ENCODE measurements at regions not wholly inside any gene's neighbourhood (a gene's known extent, or its start where the extent isn't known, plus 50 kb on each side); places are given as distances from the start of the nearest gene placed in this dataset.

DNA sequence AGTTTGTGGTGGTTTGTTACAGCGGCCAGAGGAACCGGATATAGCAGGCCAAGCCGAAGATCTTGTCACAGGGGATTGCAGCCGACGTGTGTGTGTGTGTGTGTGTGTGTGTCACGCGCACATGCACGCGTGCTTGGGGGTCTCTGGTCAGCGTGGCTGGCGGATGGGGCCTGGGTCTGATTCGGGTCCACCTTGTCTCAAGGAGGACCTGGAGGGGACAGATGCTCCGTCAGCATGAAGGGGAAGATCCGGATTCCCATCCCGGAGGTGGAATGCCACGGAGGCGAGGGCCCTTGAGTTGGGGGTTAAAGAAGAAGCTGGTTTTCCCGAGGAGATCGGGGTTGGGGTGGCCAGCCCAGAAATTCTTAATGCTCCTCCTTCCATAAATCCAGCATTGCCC is 1237.8 kb downstream of the BRD1 start:
- Histone ChIP-seq H2AFZ (ENCODE audit: low read length) (no peak overlapping the region), H3F3A (ENCODE audit: insufficient read depth, low read length) (no peaks in the 10 kb centered on the region), H3K79me2 (ENCODE audit: low read length) (peaks cover 30% of the 10 kb centered on the region), H3K9me2 (replicated peaks; ENCODE audit: insufficient read depth, low read length) (no peaks in the 10 kb centered on the region), H3K9me3 (replicated peaks; ENCODE audit: insufficient read depth, low read length) (no peaks in the 10 kb centered on the region), H3K27me3 (replicated peaks; ENCODE audit: insufficient read depth, low read length) (no peaks in the 10 kb centered on the region), H3K9ac (ENCODE audit: low read length) (no peak overlapping the region), H3K4me2 (ENCODE audit: low read depth, low read length) (no peak overlapping the region), H4K20me1 (ENCODE audit: insufficient read depth, low read length) (no peaks in the 10 kb centered on the region), H3K4me3 (ENCODE audit: low read length) (no peak overlapping the region), H3K36me3 (replicated peaks; ENCODE audit: insufficient read depth, low read length) (no peaks in the 10 kb centered on the region), H3K27ac (ENCODE audit: low read length) (no peak overlapping the region), H3K4me1 (ENCODE audit: low read length) (no peaks in the 10 kb centered on the region)
- DNase-seq = no peak
- TF ChIP-seq EZH2 (optimal IDR thresholded peaks at IDR 0.05; ENCODE audit: low read depth, low read length) = no peak
- no peak for TF ChIP-seq EZH2phosphoT487 (IDR thresholded peaks at IDR 0.05; ENCODE audit: low read length)
- TF ChIP-seq, protein P1, sequence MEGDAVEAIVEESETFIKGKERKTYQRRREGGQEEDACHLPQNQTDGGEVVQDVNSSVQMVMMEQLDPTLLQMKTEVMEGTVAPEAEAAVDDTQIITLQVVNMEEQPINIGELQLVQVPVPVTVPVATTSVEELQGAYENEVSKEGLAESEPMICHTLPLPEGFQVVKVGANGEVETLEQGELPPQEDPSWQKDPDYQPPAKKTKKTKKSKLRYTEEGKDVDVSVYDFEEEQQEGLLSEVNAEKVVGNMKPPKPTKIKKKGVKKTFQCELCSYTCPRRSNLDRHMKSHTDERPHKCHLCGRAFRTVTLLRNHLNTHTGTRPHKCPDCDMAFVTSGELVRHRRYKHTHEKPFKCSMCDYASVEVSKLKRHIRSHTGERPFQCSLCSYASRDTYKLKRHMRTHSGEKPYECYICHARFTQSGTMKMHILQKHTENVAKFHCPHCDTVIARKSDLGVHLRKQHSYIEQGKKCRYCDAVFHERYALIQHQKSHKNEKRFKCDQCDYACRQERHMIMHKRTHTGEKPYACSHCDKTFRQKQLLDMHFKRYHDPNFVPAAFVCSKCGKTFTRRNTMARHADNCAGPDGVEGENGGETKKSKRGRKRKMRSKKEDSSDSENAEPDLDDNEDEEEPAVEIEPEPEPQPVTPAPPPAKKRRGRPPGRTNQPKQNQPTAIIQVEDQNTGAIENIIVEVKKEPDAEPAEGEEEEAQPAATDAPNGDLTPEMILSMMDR (IDR thresholded peaks at IDR 0.05; ENCODE audit: low read length) = no peak

- Histone ChIP-seq H4K20me1 (ENCODE audit: insufficient read depth, low read length) (no peaks in the 10 kb centered on the region), H3K4me1 (ENCODE audit: low read length) (no peaks in the 10 kb centered on the region), H3K4me2 (ENCODE audit: low read depth, low read length) (no peak overlapping the region), H3K27ac (ENCODE audit: low read length) (no peak overlapping the region), H3K9ac (ENCODE audit: low read length) (no peak overlapping the region), H3K79me2 (ENCODE audit: low read length) (peaks cover 35% of the 10 kb centered on the region), H3K36me3 (replicated peaks; ENCODE audit: insufficient read depth, low read length) (no peaks in the 10 kb centered on the region), H2AFZ (ENCODE audit: low read length) (no peak overlapping the region), H3K9me2 (replicated peaks; ENCODE audit: insufficient read depth, low read length) (no peaks in the 10 kb centered on the region), H3K27me3 (replicated peaks; ENCODE audit: insufficient read depth, low read length) (no peaks in the 10 kb centered on the region), H3F3A (ENCODE audit: insufficient read depth, low read length) (no peaks in the 10 kb centered on the region), H3K4me3 (ENCODE audit: low read length) (no peak overlapping the region), H3K9me3 (replicated peaks; ENCODE audit: insufficient read depth, low read length) (no peaks in the 10 kb centered on the region)
- DNase-seq = no peak
- TF ChIP-seq EZH2phosphoT487 (IDR thresholded peaks at IDR 0.05; ENCODE audit: low read length) (no peak), EZH2 (optimal IDR thresholded peaks at IDR 0.05; ENCODE audit: low read depth, low read length) (no peak)
- TF ChIP-seq, protein P1 (IDR thresholded peaks at IDR 0.05; ENCODE audit: low read length) = no peak
These were observed 1238.7 kb downstream of the BRD1 start for GRCh38 chr22:48588878-48589450.

- H3K36me3 ChIP-seq (replicated peaks; ENCODE audit: insufficient read depth, low read length) = no peaks in the 10 kb centered on the region
- no peak overlapping the region for H3K4me2 ChIP-seq (ENCODE audit: low read depth, low read length)
- no peaks in the 10 kb centered on the region for H3K4me1 ChIP-seq (ENCODE audit: low read length)
- no peaks in the 10 kb centered on the region for H4K20me1 ChIP-seq (ENCODE audit: insufficient read depth, low read length)
- H3K27ac ChIP-seq (ENCODE audit: low read length) = no peak overlapping the region
- DNase-seq = no peak
- H3K9me2 ChIP-seq (replicated peaks; ENCODE audit: insufficient read depth, low read length) = no peaks in the 10 kb centered on the region
- H3F3A ChIP-seq (ENCODE audit: insufficient read depth, low read length) = no peaks in the 10 kb centered on the region
- H3K4me3 ChIP-seq (ENCODE audit: low read length) = no peak overlapping the region
- H2AFZ ChIP-seq (ENCODE audit: low read length) = no peak overlapping the region
- no peaks in the 10 kb centered on the region for H3K9me3 ChIP-seq (replicated peaks; ENCODE audit: insufficient read depth, low read length)
- H3K9ac ChIP-seq (ENCODE audit: low read length) = no peak overlapping the region
- H3K79me2 ChIP-seq (ENCODE audit: low read length) = peaks cover 35% of the 10 kb centered on the region
- H3K27me3 ChIP-seq (replicated peaks; ENCODE audit: insufficient read depth, low read length) = no peaks in the 10 kb centered on the region
- TF ChIP-seq, protein P1 (IDR thresholded peaks at IDR 0.05; ENCODE audit: low read length) = no peak
- TF ChIP-seq EZH2 (optimal IDR thresholded peaks at IDR 0.05; ENCODE audit: low read depth, low read length) (no peak), EZH2phosphoT487 (IDR thresholded peaks at IDR 0.05; ENCODE audit: low read length) (no peak)
These were observed 1239.4 kb downstream of the BRD1 start for GRCh38 chr22:48588151-48588877.

Measured in MM.1S (cell line).